ENCODE measurements at regions not wholly inside any gene's neighbourhood (a gene's known extent, or its start where the extent isn't known, plus 50 kb on each side); places are given as distances from the start of the nearest gene placed in this dataset.

- peaks cover 6% of the 10 kb centered on the region; the same call in 1 of the 2 replicates for H3K27me3 ChIP-seq (ENCODE audit: low read length)
- H3F3A ChIP-seq (ENCODE audit: low read length, unreplicated experiment) = no peaks in the 10 kb centered on the region
- no peak for DNase-seq
- H3K36me3 ChIP-seq (ENCODE audit: low read depth, low read length) = no peaks in the 10 kb centered on the region
- H3K9me2 ChIP-seq (replicated peaks; ENCODE audit: low read length) = no peaks in the 10 kb centered on the region
- no peak overlapping the region for H2AFZ ChIP-seq (ENCODE audit: low read length)
- no peak overlapping the region for H3K9ac ChIP-seq (ENCODE audit: low read length)
- no peak overlapping the region for H3K4me2 ChIP-seq (ENCODE audit: low read length)
- H3K9me3 ChIP-seq (ENCODE audit: low read length) = no peaks in the 10 kb centered on the region
- CTCF ChIA-PET = no interaction called here
- POLR2A ChIA-PET (ENCODE audit: unreplicated experiment) = no interaction called here
- 0 out of 2 replicates have a peak, but pooled peaks cover 3% of the 10 kb centered on the region for H3K4me1 ChIP-seq (ENCODE audit: insufficient read depth, low read length)
- TF ChIP-seq EZH2 (IDR thresholded peaks at IDR 0.05; ENCODE audit: low read length, unreplicated experiment) (no peak), CTCF (conservative IDR thresholded peaks at IDR 0.05; ENCODE audit: low read depth, low read length) (no peak), EZH2phosphoT487 (IDR thresholded peaks at IDR 0.05; ENCODE audit: borderline replicate concordance, low read length) (no peak)
- H3K27ac ChIP-seq (ENCODE audit: low read length) = no peak overlapping the region
- no peaks in the 10 kb centered on the region for H4K20me1 ChIP-seq (ENCODE audit: low read length)
- H3K79me2 ChIP-seq (ENCODE audit: low read length) = no peaks in the 10 kb centered on the region
- no peak overlapping the region for H3K4me3 ChIP-seq (ENCODE audit: low read length)
- BruUV-seq (replicated peaks) = no TSS peak
- intact Hi-C loops (cut with micrococcal nuclease) = no loop called here
- no peak for ATAC-seq
These were observed 294.2 kb downstream of the LMX1A start for GRCh38 chr1:165062346-165062745.

DNA sequence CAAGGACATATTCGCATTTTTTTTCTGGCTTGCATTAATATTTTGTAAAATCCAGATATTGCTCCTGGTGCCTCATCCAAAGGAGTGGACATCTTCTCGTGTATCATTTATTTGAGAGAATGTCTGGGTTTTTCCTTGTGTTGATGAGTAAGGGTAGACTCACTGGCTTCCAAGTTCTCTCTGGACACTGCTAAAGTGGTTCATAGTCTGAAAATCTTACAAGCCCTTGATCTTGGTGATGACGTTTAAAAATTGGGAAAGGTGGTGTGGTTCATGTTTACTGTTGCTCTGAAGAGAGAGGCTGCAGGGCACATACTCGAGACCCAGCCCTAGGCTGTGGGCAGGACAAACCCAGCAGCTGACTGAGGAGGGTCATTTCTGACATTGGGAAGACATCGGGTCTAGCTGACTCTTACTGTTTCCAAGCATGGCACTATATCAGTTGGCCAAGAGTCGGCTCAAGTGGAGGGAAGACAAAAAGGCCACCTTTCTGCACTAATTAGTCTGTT is 296.2 kb downstream of the LMX1A start:
- H3K4me2 ChIP-seq (ENCODE audit: low read length) = no peak overlapping the region
- no peak for ATAC-seq
- H3K79me2 ChIP-seq (ENCODE audit: low read length) = no peaks in the 10 kb centered on the region
- no peaks in the 10 kb centered on the region for H3K9me2 ChIP-seq (replicated peaks; ENCODE audit: low read length)
- H3K4me3 ChIP-seq (ENCODE audit: low read length) = no peak overlapping the region
- H3K9ac ChIP-seq (ENCODE audit: low read length) = no peak overlapping the region
- peaks cover 18% of the 10 kb centered on the region for H3K27me3 ChIP-seq (ENCODE audit: low read length)
- 0 out of 2 replicates have a peak, but pooled peaks cover 3% of the 10 kb centered on the region for H3K4me1 ChIP-seq (ENCODE audit: insufficient read depth, low read length)
- ChIA-PET CTCF (no interaction called here), POLR2A (ENCODE audit: unreplicated experiment) (no interaction called here)
- H4K20me1 ChIP-seq (ENCODE audit: low read length) = no peaks in the 10 kb centered on the region
- BruUV-seq (replicated peaks) = no TSS peak
- no peaks in the 10 kb centered on the region for H3K9me3 ChIP-seq (ENCODE audit: low read length)
- TF ChIP-seq EZH2 (IDR thresholded peaks at IDR 0.05; ENCODE audit: low read length, unreplicated experiment) (no peak), CTCF (conservative IDR thresholded peaks at IDR 0.05; ENCODE audit: low read depth, low read length) (no peak), EZH2phosphoT487 (IDR thresholded peaks at IDR 0.05; ENCODE audit: borderline replicate concordance, low read length) (no peak)
- H2AFZ ChIP-seq (ENCODE audit: low read length) = no peak overlapping the region
- no peaks in the 10 kb centered on the region for H3F3A ChIP-seq (ENCODE audit: low read length, unreplicated experiment)
- no peaks in the 10 kb centered on the region for H3K36me3 ChIP-seq (ENCODE audit: low read depth, low read length)
- intact Hi-C loops (cut with micrococcal nuclease) = no loop called here
- DNase-seq = no peak
- no peak overlapping the region for H3K27ac ChIP-seq (ENCODE audit: low read length)

GRCh38 chr1:165057956-165058355 is 298.6 kb downstream of the LMX1A start:
- Histone ChIP-seq H3F3A (ENCODE audit: low read length, unreplicated experiment) (no peaks in the 10 kb centered on the region), H3K4me3 (ENCODE audit: low read length) (no peak overlapping the region), H3K27ac (ENCODE audit: low read length) (no peak overlapping the region), H2AFZ (ENCODE audit: low read length) (no peak overlapping the region), H4K20me1 (ENCODE audit: low read length) (no peaks in the 10 kb centered on the region), H3K9ac (ENCODE audit: low read length) (no peak overlapping the region), H3K9me3 (ENCODE audit: low read length) (no peaks in the 10 kb centered on the region), H3K36me3 (ENCODE audit: low read depth, low read length) (no peaks in the 10 kb centered on the region), H3K27me3 (ENCODE audit: low read length) (peaks cover 34% of the 10 kb centered on the region), H3K4me1 (ENCODE audit: insufficient read depth, low read length) (no peaks in the 10 kb centered on the region), H3K4me2 (ENCODE audit: low read length) (no peak overlapping the region), H3K79me2 (ENCODE audit: low read length) (no peaks in the 10 kb centered on the region), H3K9me2 (replicated peaks; ENCODE audit: low read length) (no peaks in the 10 kb centered on the region)
- ChIA-PET CTCF (no interaction called here), POLR2A (ENCODE audit: unreplicated experiment) (no interaction called here)
- ATAC-seq (no peak), DNase-seq (no peak)
- no TSS peak for BruUV-seq (replicated peaks)
- intact Hi-C loops (cut with micrococcal nuclease) = no loop called here
- no peak for TF ChIP-seq EZH2phosphoT487 (IDR thresholded peaks at IDR 0.05; ENCODE audit: borderline replicate concordance, low read length)
- no peak for TF ChIP-seq CTCF (conservative IDR thresholded peaks at IDR 0.05; ENCODE audit: low read depth, low read length)
- no peak for TF ChIP-seq EZH2 (IDR thresholded peaks at IDR 0.05; ENCODE audit: low read length, unreplicated experiment)

Data from PC-3 (cell line).